HG02884 (cell line): ENCODE measurements at regions not wholly inside any gene's neighbourhood (a gene's known extent, or its start where the extent isn't known, plus 50 kb on each side); places are given as distances from the start of the nearest gene placed in this dataset.

Experiments
- ATAC-seq: cut with Tn5 transposase; IDR thresholded peaks from one replicate; pipeline ENCODE4 v1.9.1; 2021; ENCODE audit warnings: mild to moderate bottlenecking, moderate library complexity; ENCODE audit not compliant: unreplicated experiment

- no peak for ATAC-seq
These were observed 330.1 kb upstream of the PBX1 start for GRCh38 chr1:164228928-164229327.

GRCh38 chr1:164233149-164233548, 325.8 kb upstream of the PBX1 start:
- no peak for ATAC-seq

GRCh38 chr1:164240081-164240480, 318.9 kb upstream of the PBX1 start:
- ATAC-seq = no peak

DNA sequence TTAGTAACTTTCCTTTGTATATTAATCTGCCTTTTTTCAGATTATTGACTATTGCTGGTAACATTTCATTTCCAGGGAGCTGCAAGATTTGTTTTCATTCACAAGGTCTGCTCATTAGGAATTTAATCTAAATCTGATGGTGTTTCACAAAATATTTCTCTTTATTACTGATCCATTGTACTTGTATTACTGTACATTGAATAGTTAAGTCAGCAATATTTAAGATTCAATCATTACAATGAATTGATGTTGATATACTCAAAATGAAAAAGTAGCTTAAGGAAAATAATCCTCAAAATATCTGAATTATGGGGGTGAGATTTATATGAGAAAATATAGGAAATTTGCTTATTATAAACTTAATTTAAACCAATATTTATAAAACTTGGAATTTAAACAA, 308.6 kb upstream of the PBX1 start:
- no peak for ATAC-seq

- no peak for ATAC-seq
These were observed 302.5 kb upstream of the PBX1 start for GRCh38 chr1:164256456-164256855.

- ATAC-seq = no peak
These were observed 297.2 kb upstream of the PBX1 start for GRCh38 chr1:164261691-164262240.

GRCh38 chr1:164263540-164263939, 295.4 kb upstream of the PBX1 start:
- ATAC-seq = no peak

- ATAC-seq = no peak
These were observed 293.8 kb upstream of the PBX1 start for GRCh38 chr1:164265232-164265631.

DNA sequence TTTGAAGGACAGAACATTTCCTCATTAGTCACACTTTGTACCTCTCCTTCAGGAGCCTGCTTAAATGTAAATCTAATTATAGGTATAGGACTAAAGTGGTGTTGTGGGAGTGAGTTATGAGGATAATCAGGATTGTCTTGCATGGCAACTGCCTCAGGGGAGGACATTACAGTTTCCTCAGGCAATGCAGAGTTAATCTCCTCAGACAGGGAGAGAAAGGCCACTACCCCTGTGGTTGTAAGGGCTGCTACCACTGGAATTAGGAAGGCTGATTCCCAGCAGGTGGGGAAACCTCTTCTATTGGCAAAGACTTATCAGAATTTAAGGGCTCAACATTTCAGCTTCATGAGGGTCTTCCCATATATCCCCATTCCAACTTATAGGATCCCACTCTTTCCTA, 286.8 kb upstream of the PBX1 start:
- no peak for ATAC-seq

- no peak for ATAC-seq
These were observed 262.8 kb upstream of the PBX1 start for GRCh38 chr1:164296172-164296571.

- ATAC-seq = no peak
These were observed 250.9 kb upstream of the PBX1 start for GRCh38 chr1:164308101-164308500.

DNA sequence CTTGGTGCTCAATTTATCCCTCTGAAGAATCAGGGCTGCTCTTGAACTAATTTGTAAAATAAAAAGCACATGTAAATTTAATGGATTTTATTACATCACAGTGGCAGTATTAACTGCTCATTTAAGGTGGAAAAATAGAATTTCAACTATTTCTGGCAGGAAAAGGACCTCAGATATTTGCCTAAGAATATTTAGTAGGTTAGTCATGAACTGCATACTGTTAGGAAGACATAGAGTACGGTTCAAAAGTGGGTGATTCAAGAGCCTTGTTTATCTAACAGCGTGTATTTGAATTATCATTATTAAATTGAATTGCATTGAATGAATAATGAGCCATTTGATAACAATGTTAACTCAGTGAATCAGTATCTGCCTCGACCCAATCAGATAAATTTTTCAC, 248.8 kb upstream of the PBX1 start:
- ATAC-seq = no peak

GRCh38 chr1:164311377-164311776, 247.6 kb upstream of the PBX1 start:
- no peak for ATAC-seq

DNA sequence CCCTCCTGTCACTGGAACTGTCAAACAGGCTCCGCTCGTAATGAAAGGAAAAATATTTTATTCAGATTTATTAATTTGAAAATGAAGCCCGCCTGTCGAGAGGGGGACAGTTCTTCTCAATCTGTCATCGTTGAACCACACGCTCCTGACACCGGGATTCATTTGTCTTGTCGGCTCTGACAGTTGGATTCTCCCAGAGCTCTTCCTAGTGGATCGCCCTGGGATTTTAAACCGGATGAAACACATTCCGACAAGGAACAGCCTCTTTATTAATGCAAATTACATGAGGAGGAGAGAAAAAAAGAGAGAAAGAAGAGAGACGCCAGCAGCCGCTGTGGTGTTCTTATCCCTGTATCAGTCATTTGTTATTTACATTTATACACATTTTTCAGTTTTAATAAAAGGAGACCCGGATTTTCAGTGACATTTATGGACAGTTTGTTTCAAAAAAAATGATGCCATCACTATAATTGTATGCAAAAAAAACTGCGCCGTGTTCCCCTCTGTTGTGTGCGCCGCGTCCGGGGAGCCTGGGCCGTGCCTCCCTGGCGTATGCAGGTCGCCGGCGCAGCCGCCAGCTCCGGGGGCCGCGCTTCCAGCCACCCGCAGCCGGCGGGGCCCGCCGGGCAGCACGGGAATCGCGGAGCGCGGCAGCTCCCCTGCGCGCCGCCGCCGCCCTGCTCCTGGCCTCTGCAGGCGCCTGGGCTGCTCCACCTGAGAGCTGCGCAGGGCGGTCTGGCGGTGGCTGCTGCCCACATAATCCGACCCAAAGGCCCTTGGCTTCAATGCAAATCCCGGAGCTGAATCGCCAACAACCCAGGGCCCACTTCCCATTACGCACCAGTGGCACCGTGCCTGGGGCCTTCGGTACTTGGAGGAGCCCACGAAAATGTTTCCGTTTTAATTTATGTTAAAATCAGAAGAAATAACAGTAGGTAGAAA, 237.9 kb upstream of the PBX1 start:
- ATAC-seq = no peak

GRCh38 chr1:164325786-164326185, 233.2 kb upstream of the PBX1 start:
- no peak for ATAC-seq

DNA sequence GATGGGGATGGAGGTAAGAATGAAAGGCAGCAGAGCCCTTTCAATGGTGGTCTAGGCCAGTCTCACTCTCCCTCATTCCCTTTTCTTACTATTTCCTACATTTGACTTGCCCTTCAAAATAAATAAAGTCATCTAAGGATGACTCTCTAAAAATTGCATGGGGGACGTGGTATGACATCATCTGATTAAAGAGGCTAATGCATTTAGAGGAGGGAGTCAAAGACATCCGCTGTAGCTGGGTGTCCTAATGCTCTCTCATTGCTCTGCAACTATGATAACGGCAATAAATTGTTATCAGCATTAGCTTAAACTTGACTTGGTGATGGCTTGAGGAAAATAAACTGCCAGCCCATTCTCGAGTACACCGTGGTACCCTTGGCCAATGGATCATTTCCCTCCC, 225.6 kb upstream of the PBX1 start:
- no peak for ATAC-seq

DNA sequence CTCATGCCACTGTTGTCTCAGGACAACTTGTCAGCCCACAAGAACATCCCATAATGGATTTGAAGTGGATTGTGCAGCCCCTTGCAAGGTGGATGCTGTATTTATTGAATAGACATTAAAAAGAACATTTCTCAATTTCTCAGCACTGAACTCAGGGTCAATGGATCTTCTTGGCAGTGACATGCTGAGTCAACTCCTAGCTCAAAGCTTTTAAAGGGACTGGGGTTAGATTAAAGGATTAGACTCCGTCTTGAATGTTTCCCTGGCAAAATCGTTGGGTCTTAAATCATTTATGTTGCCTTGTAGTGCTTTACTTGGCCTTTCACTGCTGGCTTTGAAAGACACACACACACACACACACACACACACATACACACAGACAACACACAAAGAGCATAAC, 221.6 kb upstream of the PBX1 start:
- no peak for ATAC-seq

- ATAC-seq = no peak
These were observed 221.1 kb upstream of the PBX1 start for GRCh38 chr1:164337885-164338284.

- ATAC-seq = no peak
These were observed 215.8 kb upstream of the PBX1 start for GRCh38 chr1:164343189-164343588.

- no peak for ATAC-seq
These were observed 211.0 kb upstream of the PBX1 start for GRCh38 chr1:164347980-164348379.

GRCh38 chr1:164356511-164356910, 202.5 kb upstream of the PBX1 start:
- no peak for ATAC-seq

GRCh38 chr1:164360265-164360664, 198.7 kb upstream of the PBX1 start:
- no peak for ATAC-seq

GRCh38 chr1:164361927-164362326, 197.1 kb upstream of the PBX1 start:
- ATAC-seq = no peak
